GM12873 (cell line): ENCODE measurements at regions not wholly inside any gene's neighbourhood (a gene's known extent, or its start where the extent isn't known, plus 50 kb on each side); places are given as distances from the start of the nearest gene placed in this dataset.

ENCODE experiments used
- TF ChIP-seq, protein P1 (sequence below): IDR thresholded peaks from 2 replicates; pipeline ENCODE4 v1.5.1; 2012; ENCODE audit warnings: low read depth, mild to moderate bottlenecking, moderate library complexity, low read length, control low read depth; ENCODE audit not compliant: insufficient read depth; ENCODE audit errors: missing control alignments

DNA sequence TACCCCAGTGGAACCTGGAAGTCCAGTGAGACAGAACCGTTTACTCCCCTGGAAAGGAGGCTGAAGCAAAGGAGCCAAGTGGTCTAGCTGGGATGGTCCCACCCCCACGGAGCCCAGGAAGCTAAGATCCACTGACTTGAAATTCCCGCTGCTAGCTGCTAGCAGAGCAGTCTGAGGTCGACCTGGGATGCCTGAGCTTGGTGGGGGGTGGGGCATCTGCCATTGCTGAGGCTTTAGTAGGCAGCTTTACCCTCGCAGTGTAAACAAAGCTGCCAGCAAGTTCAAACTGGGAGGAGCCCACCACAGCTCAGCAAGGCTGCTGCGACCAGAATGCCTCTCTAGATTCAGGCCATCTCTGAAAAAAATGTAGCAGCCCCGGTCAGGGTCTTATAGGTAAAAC, 437.0 kb downstream of the SUCLA2 start:
- TF ChIP-seq, protein P1, sequence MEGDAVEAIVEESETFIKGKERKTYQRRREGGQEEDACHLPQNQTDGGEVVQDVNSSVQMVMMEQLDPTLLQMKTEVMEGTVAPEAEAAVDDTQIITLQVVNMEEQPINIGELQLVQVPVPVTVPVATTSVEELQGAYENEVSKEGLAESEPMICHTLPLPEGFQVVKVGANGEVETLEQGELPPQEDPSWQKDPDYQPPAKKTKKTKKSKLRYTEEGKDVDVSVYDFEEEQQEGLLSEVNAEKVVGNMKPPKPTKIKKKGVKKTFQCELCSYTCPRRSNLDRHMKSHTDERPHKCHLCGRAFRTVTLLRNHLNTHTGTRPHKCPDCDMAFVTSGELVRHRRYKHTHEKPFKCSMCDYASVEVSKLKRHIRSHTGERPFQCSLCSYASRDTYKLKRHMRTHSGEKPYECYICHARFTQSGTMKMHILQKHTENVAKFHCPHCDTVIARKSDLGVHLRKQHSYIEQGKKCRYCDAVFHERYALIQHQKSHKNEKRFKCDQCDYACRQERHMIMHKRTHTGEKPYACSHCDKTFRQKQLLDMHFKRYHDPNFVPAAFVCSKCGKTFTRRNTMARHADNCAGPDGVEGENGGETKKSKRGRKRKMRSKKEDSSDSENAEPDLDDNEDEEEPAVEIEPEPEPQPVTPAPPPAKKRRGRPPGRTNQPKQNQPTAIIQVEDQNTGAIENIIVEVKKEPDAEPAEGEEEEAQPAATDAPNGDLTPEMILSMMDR = no peak

DNA sequence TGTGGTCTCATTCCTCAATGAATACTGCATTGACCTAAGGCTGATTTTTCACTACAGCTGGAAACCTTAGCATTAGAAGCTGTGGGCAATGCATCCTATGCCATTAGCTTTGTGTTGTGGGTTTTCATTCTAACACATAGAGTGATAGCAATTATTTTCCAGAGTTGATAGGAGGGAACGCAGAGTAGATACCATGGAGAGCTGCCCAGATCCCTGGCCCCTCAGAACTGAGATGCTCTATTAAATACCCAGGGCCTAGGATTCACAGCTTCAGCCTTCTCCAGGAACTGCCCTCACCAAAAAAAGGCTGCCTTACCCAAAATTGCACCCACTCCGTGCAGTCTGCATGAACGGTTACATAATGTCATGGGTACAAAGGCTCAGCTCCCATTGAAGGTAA, 444.4 kb downstream of the SUCLA2 start:
- TF ChIP-seq, protein P1 = no peak

DNA sequence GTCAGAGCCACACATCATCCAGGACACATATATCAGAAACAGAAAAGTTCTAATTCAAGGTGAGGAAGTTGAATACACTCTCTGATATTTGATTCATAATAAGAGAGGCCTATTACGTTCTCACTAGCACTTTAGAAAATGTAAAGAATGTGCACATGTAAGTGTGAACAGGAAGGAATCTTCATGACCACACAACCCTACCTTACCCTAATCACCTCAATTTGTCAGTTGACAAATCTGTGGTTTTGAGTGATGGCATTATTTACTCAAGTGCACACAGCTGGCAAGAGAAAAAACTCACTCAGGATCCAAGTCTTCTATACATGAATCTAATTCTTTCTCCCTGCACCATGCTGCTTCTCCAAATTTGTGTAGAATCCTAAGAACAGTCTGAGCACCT, 445.8 kb downstream of the SUCLA2 start:
- TF ChIP-seq, protein P1 = no peak

DNA sequence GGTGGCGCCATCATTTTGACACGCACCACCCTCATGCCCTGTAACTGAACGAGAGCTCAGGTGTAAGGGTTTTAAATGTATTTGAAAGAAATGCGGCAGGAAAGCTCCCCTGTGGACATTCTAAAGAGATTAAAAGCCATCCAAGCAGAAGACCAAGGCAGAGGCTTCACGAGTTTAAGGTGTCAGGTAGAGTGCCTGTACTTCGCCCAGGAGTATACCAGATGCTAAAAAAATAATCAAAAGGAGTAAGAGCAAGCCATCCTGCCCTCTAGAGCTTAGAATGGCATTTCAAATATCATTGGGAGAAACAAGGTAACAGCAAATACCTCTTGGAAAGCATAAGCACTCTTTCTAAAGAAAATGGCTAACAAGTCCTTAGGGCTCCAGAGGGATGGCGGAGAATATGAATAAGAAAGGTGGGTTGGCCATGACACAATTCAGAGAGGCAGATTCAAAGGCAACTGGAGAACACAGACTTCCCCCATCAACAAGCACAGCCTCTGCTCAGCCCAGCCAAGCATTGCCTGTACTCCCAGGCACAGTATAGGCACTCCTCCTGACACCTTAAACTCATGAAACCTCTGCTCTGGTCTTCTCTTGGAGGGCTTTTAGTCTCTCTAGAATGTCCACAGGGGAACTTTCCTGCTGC, 447.6 kb downstream of the SUCLA2 start:
- TF ChIP-seq, protein P1 = no peak

DNA sequence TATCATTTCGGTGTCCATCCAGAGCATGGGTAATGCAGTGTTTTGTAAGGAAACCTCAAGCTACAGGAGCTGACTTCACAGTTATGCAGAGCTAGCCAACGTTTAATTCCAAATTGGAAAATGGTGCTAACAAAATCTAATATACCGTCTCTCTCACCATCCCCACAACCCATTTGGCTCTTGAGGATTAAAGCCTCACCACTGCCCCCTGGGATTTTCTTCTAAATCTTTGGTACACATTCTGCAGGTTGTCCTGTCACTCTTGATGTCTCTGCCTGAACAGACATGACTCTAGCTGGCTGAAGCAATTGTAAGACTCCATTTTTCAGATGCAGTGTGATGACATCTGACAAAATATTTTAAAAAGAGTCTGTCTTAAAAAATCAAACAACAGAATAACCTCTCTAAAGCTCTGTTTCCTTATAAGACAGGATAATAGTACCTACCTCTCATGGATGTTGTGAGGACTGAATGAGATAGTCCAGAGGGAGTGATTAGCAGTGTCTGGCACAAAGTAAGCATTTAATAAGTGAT, 451.8 kb downstream of the SUCLA2 start:
- TF ChIP-seq, protein P1 = no peak

DNA sequence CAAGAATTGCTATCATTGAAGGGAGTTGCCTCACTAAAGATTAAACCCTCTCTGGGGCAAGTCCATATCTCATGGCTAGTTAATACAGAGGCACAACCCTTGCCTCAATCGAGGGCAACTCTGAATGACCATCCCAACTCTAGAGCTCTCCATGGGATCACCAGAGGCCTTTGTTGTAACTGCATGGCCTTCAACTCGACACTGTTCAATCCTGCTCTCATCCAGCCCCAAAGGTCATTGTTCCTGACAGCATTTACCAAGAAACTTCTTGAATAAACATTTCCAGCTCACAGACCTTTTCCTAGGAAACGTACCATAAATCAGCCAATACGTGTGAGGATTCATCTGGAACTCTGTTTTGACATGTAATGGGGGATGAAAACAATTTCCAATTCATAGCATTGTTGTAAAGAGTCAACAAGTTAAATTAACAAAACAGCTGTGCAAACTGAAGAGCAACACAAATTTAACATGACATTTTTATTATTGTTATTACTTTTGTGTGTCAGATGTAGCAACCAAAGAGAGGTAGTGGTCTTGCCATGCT, 452.7 kb downstream of the SUCLA2 start:
- TF ChIP-seq, protein P1 = no peak

DNA sequence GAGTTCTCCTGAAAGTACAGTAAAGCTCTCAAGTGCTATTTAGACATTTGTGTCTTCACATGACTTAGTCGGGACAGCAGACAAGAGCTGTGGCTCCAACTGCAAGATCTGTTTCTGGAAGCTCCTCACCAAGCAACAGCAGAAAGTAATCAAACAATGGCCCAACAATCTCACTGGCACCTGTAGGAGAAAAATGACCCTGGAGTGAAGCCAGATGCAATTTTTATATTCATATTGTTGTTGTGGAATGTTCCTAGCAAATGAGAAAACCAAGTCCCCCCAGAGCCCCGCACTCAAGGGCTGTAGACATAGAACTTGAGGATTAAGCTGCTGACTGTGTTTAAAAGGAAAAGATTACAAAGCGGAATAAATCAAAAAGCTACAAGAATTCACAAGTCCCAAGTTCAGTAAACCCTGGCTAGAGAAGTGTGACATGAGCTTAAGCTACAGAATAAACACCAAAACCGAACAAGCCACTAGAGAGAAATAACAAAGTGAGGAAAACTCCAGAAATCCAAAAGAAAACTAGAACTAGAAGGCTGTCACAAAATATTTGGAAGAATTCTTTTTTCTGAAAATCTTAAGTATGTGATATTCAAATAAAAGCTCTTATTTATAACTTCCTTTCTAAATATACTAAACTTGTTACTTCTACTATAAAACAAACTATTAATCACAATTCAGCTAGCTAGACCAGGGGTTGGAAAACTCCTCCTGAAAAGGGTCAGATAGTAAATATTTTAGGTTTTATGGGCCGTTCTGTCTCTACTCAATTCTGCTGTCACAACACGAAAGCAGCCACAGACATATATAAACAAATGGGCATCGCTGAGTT, 454.5 kb downstream of the SUCLA2 start:
- TF ChIP-seq, protein P1 = no peak
